ENCODE measurements at regions not wholly inside any gene's neighbourhood (a gene's known extent, or its start where the extent isn't known, plus 50 kb on each side); places are given as distances from the start of the nearest gene placed in this dataset.

DNA sequence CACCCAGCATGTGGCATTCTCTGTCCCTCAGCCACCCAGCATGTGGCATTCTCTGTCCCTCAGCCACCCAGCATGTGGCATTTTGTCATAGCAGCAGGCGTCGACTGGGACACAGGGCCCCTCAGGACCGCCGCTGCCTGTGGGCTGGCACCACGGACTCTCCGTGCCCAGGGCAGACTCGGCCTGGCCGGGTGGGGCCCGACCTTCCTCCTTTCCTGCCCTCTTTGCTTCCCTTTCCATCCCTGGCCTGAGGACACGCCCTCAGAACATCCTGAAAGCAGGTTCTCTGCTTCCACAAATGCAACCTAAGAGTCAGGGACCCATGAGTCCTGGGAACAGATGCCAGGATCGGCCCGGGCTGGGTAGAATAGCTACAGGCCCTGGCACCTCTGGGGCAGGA lies 291.4 kb upstream of the SALL3 start:
- DNase-seq, result no peak

DNA sequence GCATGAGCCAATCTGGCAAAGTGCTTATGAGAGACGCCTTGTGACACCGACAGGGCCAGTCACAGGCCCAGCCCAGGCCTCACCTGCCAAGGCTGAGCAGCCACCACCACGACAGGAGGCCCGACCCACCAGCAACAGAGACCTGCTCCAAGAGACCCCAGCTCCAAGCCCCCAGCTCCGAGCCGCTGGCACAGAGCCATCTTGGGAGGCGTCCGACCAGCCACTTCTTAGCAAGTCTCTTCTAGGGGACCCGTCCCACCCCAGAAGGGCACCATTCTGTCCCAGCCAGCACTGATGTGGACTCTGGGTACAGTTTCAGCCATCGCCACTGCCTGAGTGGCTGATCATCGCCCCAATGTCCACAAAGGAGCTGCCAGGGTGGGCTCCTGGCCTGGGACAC lies 290.7 kb upstream of the SALL3 start:
- no peak for DNase-seq

DNA sequence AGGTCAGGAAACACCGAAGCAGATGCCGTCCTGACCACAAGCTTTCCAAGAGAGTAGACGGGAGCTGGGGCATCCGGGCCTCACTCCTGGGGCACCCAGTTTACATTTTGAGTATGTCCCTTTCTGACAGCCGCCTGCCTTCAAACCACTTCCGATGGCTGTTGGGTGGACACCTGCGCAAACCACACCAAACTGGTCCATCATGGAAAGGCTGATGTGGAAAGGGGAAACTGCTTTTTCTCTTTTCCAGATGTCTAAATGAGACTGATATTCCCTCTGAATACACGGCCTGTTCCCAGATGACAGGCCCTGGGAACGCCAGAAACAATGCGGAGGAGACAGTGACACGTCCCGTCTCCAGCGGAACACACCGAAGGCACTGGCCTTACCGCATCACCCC lies 290.0 kb upstream of the SALL3 start:
- no peak for DNase-seq

DNA sequence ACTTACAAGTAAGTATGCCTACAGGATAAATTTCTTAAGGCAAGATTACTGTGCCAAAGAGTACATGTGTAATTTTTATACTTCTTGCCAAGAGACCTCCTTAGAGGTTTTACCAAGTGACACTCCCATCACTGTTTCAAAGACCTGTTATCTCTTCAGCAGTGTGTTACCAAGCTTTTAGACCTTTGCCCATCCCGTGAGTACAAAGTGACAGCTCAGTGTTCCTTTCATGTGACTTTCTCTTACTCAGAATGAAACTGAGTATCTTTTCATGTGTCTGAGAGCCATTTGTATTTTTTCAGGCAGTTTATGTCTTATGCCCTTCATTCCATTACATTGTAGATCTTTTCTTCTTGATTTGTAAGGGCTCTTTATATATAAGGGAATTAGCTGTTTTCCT lies 287.5 kb upstream of the SALL3 start:
- no peak for DNase-seq

DNA sequence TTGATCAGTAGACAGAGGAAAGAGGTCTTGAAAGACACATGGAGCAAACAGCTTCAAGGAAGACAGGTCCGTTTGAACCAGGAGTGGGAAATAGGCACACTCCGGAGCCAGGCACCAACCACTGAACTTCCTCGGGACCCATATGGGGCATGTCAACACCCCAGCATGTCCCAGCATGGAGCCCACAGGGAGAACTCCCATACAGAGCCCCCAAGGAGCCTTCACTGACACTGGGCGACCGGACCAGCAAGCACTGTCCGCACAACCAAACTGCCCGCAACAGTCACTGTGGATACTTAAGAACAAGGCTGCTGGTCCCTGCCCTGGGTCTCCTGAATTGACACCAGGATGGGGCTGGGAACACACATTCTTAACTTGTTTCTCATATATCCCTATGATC lies 286.2 kb upstream of the SALL3 start:
- DNase-seq, result no peak

DNA sequence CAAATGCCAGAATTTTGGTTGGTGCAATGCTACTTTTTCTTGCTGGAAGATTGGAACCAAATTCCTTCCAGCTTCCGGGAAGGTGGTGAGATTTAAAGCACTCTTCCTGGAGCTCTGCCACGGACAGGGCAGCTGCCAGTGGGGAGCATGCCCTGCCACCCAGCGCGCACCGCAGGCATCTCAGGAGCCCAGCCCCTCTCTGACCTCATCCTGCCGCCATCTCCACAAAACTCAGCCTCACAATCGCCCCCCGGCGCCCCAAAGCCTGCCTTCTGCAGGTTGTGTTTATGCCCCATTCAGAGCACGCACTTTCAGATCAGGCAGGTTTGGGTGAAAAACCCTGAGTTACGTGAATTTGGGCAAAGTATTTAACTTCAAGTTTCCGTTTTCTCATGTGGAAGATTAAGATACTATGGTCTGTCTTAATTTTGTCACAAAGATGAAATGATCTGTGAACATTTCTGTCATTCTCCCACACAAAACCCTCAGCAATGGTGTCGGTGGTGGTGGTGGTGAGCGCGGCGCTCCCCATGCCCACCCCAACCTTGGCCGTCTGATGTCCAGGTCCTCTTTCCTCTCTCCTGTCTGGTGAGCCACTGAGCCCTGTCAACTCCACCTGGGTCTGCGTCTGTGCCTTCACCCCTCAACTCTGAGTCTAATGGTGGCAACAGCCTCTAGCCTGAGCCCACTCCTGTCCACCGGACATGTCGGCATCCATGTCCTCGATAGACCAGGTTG lies 282.8 kb upstream of the SALL3 start:
- DNase-seq, result no peak

DNA sequence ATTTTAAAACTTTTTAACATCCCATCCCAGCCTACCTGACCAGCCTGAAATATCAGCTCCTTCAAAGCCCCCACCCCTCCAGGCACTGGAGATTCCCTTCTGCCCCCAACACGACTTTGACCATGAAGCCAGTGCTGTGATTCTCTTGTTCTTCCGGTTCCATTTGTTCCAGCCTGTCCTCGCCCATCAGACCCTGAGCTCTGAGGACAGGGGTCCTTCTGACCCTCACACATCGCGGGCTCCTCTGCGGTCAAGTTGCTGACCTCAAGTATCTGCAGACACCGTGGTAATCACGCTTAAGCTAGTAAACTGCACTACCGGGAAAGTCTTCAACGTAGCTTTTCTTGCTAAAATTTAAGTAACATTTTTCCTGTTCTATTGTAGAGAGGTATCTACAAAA lies 282.2 kb upstream of the SALL3 start:
- DNase-seq, result no peak

DNA sequence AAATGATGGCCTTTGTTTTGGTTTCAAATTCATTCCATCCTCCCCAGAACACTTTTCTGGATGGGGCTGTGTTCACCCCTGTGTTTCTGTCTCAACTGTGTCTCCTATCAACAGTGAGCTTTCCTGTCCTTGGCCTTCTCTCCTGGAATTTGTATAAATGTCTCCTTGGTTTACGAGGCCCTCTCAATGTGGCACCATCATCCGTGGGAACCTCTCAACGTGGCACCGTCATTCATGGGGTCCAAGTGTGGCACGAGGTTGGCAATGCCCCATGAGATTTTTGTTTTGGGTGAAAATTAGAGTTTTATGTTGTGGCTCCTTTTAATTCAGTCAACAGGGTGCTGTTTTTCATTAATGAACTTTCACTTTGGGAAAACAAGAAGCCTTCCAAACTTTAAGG lies 280.7 kb upstream of the SALL3 start:
- no peak for DNase-seq

DNA sequence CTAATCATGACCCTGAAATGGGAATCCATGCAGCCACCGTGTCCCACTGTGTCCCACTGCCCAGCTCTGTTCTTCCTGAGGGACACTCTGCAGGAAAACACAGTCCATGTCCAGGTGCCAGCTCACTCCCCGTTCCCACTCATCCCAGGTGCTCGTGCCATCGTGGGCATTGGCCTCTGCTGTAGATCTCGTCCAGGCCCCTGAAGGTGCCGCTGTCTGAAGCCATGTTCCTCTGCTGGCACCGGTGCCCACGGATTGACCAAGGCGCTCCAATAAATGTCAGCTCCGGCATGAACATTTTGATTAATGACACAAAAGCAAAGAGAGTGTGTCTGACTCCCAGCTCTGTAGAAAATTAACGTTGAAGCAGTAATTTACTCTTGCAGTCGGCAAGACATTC lies 280.1 kb upstream of the SALL3 start:
- no peak for DNase-seq

DNA sequence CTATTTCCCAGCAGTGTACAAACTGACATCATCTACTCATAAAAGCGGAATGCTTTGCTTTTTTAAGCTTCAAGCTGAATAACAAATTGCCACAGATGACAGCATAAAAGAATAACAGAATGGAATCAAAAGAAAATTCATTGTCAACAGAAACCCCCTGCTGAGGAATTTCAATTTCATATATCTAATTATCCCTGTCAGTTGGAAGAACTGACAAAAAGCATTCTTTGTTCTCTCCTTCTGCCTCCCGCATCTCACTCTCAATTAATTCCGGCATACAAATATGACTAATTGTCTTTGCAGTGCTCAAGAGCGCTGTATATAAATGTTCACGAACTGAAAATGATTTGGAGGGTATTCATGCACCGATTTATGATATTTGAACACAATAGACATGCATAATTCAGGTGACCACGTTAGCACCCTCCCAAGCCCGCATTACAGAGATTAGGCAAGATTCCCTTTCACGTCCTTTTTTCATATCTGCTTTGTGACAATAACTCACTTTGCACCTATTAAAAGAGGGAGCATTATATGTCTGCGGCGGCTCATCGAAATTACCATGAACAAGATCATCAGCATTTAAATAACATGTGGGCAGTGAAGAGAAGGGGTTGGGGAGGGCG lies 277.7 kb upstream of the SALL3 start:
- DNase-seq, result no peak

DNA sequence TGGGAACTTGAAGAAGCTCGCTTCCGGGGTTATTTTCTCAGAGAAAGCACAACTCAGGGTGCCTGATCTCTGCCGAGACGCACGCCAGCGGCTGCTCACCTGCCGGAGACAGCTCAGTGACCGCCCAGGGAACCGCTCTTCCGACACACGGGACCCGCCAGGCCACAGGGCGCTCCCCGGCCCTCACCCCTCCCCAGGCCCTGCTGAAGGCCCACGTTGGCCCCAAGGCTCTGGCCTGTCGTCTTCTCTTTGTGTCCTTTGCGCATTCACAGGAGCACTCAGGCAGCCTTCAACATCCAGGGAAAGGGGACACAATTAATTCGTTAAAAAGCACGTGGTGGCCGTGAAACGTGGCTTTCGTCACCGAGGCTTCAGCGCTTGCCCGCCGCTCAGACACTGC lies 276.3 kb upstream of the SALL3 start:
- DNase-seq, result no peak

DNA sequence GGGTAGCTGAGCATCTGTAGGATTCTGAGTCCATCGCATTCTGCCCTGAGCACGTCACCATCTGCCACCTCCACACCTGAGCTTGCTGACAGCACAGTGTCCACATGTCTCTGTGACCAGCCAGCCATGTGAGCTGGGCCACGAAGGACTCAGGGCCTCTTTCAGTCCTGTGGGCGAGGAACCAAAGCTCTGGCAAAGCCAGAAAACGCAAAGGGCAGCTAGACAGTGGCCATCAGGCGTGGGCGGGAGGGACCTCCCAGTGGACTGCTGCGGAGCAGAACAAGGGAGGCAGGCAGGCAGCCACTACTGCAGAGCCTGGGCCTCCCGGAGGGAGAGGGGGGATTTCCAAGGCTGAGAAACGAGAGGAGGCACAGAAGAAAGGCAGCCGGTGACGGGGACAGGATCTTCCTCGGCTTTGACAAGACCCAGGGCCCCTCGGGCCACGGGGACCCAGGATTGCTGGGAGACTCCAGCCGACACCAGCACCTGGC lies 274.6 kb upstream of the SALL3 start:
- DNase-seq, result no peak

DNA sequence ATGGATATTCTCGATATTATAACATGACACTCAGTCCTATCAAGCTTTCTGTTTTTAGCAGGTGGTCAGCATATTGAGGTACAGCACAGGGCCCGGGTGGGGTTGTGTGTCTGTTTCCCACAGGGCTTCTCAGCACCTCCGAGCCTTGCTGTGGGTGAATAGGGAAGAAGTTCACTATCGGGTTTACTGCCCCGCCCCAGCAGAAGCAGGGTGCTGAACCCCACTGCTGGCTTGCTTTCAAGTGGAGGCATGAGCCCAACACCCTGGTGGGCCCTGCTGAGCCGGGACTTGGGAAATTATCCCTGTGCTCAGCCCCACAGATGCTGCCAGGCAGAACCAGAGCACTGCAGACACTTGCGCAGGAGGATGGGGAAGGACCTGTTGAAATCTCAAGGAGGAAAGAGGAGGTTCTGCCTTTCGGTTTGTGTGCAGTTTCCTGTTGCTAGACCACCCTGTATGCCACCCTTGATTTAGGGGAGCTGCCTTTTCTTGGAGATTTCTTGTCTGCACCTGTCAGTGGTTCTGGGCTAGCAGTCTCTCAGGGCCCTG lies 270.3 kb upstream of the SALL3 start:
- no peak for DNase-seq

DNA sequence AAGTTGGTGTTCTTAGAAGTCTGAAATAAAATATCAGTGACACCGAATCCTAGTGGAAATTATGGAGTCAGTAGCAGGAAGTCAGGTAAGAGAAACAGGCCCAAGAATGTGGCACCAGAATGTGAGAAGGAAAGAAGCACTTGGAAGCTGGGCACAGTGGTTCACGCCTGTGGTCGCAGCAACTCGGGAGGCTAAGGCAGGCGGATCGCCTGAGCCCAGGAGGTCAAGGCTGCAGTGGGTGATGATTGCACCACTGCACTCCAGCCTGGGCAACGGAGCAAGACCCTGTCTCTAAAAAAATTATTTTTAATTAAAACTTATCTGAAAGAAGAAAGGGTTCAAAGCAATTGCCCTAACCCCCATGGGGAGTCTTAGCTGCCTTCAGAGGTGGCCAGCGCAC lies 268.3 kb upstream of the SALL3 start:
- DNase-seq, result no peak

DNA sequence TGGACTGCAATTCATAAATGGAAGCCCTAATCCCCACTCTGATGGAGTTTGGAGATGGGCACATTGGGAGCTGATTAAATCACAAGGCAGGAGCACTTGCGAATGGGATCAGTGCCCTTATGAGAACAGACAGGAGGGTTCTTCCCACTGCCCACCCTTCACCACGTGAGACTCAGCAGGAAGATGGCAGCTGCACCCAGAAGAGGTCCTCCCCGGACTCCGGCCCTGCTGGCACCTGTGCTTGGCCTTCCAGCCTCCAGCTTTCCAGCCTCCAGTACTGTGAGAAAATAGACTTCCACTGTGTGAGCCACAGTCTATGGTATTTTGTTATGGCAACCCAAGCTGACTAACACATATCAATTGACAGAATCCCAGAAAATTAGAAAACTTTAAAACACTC lies 267.6 kb upstream of the SALL3 start:
- no peak for DNase-seq

DNA sequence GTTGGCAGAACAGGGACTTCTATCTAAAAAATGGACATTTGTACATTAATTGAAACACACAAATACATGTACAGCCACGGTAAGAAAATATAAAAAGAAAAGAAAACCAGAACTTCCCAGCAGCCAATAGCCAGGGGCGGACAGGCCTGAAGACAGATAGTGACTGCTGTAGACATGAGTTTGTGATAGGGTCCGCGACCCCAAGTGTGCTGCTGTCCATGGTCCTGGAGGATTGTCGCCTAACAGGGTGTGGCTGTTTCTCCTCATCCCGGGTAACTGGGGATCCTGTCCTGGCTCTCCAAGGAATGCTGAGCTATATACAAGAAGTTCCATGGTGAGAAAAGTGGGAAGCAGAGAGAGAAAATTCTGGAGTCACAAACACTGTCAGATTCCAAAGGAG lies 266.5 kb upstream of the SALL3 start:
- no peak for DNase-seq

DNA sequence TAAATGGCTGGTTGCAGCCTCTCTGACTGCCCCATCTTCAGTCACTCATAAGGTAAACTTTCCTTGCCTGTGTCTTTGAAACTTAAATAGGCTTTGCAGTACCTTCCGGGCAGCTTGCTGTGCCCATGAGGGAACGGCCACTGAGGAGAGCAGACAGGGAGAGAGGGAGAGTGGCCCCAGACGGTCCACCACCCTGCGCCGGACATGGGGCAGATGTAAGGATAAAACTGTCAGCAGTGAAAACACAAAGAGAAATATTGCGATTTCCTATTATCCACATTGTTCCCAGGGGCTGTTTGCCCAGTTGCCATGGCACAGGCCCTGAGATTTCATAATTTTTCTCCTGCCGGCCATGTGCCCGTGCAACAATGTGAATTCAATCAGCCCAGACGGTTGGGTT lies 265.9 kb upstream of the SALL3 start:
- no peak for DNase-seq

DNA sequence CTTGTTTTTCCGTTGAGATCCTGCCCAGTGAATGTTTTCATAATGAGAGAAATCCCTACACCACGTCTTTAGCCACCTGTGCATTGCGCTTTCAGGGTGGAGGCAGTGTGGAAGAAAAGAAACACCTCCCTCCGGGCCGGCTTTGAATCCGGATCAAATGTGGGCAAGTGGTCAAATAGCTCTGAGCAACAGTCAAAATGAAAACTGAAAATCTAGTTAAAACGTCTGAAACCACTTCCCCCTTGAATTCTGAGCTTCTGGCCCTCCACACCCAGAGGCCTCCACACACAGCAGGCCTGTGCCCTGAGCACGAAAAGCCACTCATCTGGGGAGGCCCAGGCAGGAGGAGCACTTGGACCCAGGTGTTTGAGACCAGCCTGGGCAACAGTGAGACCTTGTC lies 263.6 kb upstream of the SALL3 start:
- no peak for DNase-seq

DNA sequence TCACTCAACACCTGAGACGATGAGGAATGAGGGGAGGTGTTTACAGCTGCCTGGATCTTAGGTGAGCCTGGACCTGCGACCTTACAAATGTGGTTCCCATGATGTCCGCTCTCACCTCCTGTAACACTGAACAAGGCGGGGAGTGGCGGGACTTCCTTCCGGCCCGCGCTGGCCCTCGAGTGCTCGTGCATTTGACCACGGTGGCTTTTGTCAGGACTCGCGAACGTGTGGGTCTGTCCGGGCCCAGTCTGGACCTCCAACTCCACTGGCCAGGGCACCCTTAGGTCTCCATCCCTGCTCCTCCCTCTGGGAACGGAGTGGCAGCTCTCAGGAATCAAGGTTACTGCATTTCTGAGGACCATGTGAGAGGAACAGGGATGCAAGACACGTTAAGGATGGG lies 263.0 kb upstream of the SALL3 start:
- DNase-seq, result no peak

DNA sequence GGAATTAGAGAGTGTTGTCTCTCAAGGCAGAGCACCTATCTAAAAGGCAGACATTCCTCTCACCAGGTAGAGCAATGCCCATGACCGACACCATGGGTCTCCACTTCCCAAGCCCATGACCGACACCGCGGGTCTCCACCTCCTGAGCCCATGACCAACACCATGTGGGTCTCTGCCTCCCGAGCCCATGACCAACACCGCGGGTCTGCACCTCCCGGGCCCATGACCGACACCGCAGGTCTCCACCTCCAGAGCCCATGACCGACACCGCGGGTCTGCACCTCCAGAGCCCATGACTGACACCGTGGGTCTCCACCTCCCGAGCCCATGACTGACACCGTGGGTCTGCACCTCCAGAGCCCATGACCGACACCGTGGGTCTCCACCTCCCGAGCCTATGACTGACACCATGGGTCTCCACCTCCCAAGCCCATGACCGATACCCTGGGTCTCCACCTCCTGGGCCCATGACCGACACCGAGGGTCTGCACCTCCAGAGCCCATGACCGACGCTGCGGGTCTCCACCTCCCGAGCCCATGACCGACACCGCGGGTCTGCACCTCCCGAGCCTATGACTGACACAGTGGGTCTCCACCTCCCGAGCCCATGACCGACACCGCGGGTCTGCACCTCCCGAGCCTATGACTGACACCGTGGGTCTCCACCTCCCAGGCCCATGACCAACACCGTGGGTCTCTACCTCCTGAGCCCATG lies 262.4 kb upstream of the SALL3 start:
- DNase-seq, result no peak

DNA sequence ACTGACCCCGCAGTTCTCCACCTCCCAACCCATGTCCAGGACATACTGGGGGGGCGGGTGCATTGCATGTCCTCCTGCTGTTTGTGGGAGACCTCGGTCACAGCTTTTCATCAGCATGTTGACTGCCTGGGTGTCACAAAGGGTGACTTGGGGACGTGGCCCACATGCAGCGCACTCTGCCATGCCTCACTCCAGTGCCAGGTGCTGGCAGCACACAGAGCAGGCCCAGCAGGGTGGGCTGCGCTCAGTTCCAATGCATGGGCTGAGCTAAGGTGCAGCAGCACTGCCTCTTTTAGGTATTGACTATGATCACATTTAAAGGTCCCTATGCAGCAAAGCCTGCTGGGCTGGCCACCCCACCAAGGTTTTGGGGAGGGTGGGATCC lies 261.9 kb upstream of the SALL3 start:
- no peak for DNase-seq

DNA sequence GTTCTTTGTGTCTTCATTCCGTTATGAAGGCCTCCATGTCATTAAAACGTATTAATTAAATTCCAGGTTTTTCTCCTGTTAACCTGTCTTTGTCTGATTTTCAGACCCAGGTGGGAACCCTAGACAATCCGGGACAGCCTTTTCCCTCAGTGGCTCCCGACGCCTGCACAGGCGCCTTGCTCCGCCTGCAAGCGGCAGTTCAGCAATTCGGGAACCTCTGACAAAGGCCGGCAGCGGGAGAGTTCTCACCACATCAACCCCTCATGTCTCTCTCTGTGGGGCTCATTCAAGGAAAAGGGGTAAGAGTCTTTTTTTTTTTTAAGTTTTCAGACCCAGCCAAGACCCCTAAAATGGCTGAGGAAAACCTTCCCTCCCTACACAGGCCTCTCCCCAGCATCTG lies 259.8 kb upstream of the SALL3 start:
- no peak for DNase-seq

DNA sequence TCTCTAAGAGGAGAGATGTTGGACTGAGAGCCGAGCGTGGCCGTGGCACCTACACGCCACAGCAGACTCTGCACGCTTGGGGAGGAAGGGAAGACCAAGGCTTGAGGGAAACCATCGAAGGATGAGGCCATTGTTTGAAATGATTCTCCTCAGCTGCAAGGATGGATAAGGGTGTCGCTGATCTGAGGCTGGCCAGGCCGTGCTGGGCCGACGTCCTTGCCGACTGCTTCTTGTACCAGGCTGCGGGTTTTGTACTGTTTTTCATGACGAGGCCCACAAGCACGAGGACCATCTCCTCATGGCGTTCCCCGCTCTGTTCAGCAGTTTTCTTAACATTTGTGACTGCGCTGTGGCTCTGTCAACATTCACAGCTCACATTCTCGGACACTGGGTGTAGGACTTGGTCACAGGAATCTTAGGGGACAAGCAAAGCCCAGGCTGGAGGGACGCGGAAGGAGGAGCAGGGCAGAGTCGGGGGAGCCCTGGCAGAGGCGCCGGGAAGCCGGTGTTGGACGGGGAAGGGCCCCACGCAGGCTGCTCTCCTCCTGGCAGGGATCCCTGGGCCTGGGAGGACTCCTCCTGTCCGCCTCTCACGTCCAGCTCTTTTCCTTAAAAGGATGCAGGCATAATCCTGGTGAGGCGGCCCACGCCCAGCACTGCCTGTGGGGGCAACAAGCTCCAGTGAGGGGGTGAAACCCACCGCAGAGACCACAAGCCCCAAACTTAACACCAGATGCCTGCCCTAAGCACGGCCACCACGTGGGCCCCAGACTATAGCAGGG lies 259.0 kb upstream of the SALL3 start:
- no peak for DNase-seq
